ENCODE measurements at regions not wholly inside any gene's neighbourhood (a gene's known extent, or its start where the extent isn't known, plus 50 kb on each side); places are given as distances from the start of the nearest gene placed in this dataset.

GRCh38 chr1:96360036-96360795 is 361.4 kb upstream of the PTBP2 start:
- DNase-seq (ENCODE audit: low spot score) = no peak

GRCh38 chr1:96361271-96361856 is 360.2 kb upstream of the PTBP2 start:
- DNase-seq (ENCODE audit: low spot score) = no peak

GRCh38 chr1:96361961-96362360 is 359.6 kb upstream of the PTBP2 start:
- DNase-seq (ENCODE audit: low spot score) = no peak

GRCh38 chr1:96362623-96363022 is 359.0 kb upstream of the PTBP2 start:
- peak; percentile 77 for DNase-seq (ENCODE audit: low spot score)

GRCh38 chr1:96363826-96364225 is 357.8 kb upstream of the PTBP2 start:
- no peak for DNase-seq (ENCODE audit: low spot score)

- DNase-seq (ENCODE audit: low spot score) = no peak
Observed at GRCh38 chr1:96364576-96364975, 357.0 kb upstream of the PTBP2 start.

- DNase-seq (ENCODE audit: low spot score) = no peak
Observed at GRCh38 chr1:96365076-96365475, 356.5 kb upstream of the PTBP2 start.

GRCh38 chr1:96365596-96366390 is 355.8 kb upstream of the PTBP2 start:
- DNase-seq (ENCODE audit: low spot score) = no peak

GRCh38 chr1:96366516-96366915 is 355.1 kb upstream of the PTBP2 start:
- DNase-seq (ENCODE audit: low spot score) = no peak

GRCh38 chr1:96367791-96368190 is 353.8 kb upstream of the PTBP2 start:
- no peak for DNase-seq (ENCODE audit: low spot score)

GRCh38 chr1:96370757-96371156 is 350.8 kb upstream of the PTBP2 start:
- no peak for DNase-seq (ENCODE audit: low spot score)

GRCh38 chr1:96372881-96373280 is 348.7 kb upstream of the PTBP2 start:
- DNase-seq (ENCODE audit: low spot score) = no peak

GRCh38 chr1:96374076-96374762 is 347.4 kb upstream of the PTBP2 start:
- DNase-seq (ENCODE audit: low spot score) = peak; percentile 1

GRCh38 chr1:96376846-96377245 is 344.7 kb upstream of the PTBP2 start:
- peak; percentile 19 for DNase-seq (ENCODE audit: low spot score)

GRCh38 chr1:96384611-96385010 is 337.0 kb upstream of the PTBP2 start:
- no peak for DNase-seq (ENCODE audit: low spot score)

GRCh38 chr1:96387785-96388184 is 333.8 kb upstream of the PTBP2 start:
- DNase-seq (ENCODE audit: low spot score) = no peak

- no peak for DNase-seq (ENCODE audit: low spot score)
Observed at GRCh38 chr1:96388421-96389310, 332.9 kb upstream of the PTBP2 start.

GRCh38 chr1:96400089-96400488 is 321.5 kb upstream of the PTBP2 start:
- no peak for DNase-seq (ENCODE audit: low spot score)

GRCh38 chr1:96409087-96409486 is 312.5 kb upstream of the PTBP2 start:
- DNase-seq (ENCODE audit: low spot score) = no peak

GRCh38 chr1:96409689-96410088 is 311.9 kb upstream of the PTBP2 start:
- no peak for DNase-seq (ENCODE audit: low spot score)

GRCh38 chr1:96411006-96411405 is 310.6 kb upstream of the PTBP2 start:
- DNase-seq (ENCODE audit: low spot score) = no peak
